ENCODE measurements at regions not wholly inside any gene's neighbourhood (a gene's known extent, or its start where the extent isn't known, plus 50 kb on each side); places are given as distances from the start of the nearest gene placed in this dataset.

- Histone ChIP-seq H3K79me2 (ENCODE audit: control insufficient read depth, insufficient read depth, low read length) (no peaks in the 10 kb centered on the region), H3K4me3 (no peak overlapping the region), H2AFZ (ENCODE audit: control insufficient read depth, low read depth, low read length) (no peak overlapping the region), H3K4me2 (ENCODE audit: control insufficient read depth, insufficient read depth) (no peak overlapping the region), H3K4me1 (ENCODE audit: control insufficient read depth, insufficient read depth, low read length) (no peaks in the 10 kb centered on the region), H3K27ac (ENCODE audit: control insufficient read depth, insufficient read depth) (no peak overlapping the region), H4K20me1 (ENCODE audit: control insufficient read depth, insufficient read depth) (no peaks in the 10 kb centered on the region), H3K36me3 (ENCODE audit: control insufficient read depth in 2 of 2, insufficient read depth in 2 of 2, low read length in 1 of 2) (no peaks in the 10 kb centered on the region), H3K27me3 (replicated peaks in 1 of 2; ENCODE audit: control insufficient read depth in 2 of 2, insufficient read depth in 2 of 2, low read length in 1 of 2) (no peaks in the 10 kb centered on the region), H3K9ac (ENCODE audit: control insufficient read depth, insufficient read depth, low read length) (no peak overlapping the region), H3K9me3 (replicated peaks; ENCODE audit: control insufficient read depth, insufficient read depth, low read length) (no peaks in the 10 kb centered on the region)
- intact Hi-C loops (cut with micrococcal nuclease; ENCODE audit: unreplicated experiment): no loop called here
- in situ Hi-C loops (cut with MboI): no loop called here
- ChIA-PET CTCF (interaction anchor here (1.1 kb wide), 1 partner anchor 127 kb away, joined by 3 read pairs; no protein-coding TSS in a partner anchor), SMC1A (ENCODE audit: uncharacterized antibody, unreplicated experiment) (interaction anchor here (1.4 kb wide), 2 partner anchors 29 to 65 kb away, joined by 4 read pairs; no protein-coding TSS in a partner anchor), RAD21 (ENCODE audit: unreplicated experiment) (interaction anchor here (0.9 kb wide), 1 partner anchor 24 kb away, joined by 3 read pairs; no protein-coding TSS in a partner anchor), POLR2A (interaction anchor here (0.7 kb wide), 1 partner anchor 330 kb away, joined by 6 read pairs; no protein-coding TSS in a partner anchor)
- ATAC-seq (no peak), DNase-seq (ENCODE audit: low read depth, low spot score) (no peak), FAIRE-seq (no peak)
- TF ChIP-seq SPI1 (IDR thresholded peaks at IDR 0.05; ENCODE audit: borderline replicate concordance, insufficient read depth, low read depth, low read length) (no peak), POLR2A (IDR thresholded peaks at IDR 0.05; ENCODE audit: low read depth, low read length) (no peak), CBFB (IDR thresholded peaks at IDR 0.05; ENCODE audit: low read depth) (no peak), JUND (IDR thresholded peaks at IDR 0.05; ENCODE audit: low read depth, low read length) (no peak)
- no TSS peak for BruUV-seq (replicated peaks)
- WGBS (ENCODE audit: insufficient coverage, insufficient replicate concordance, low lambda C conversion rate, missing lambda C conversion rate): 60% methylated on average over 2 of the region's 2 CpGs
These were observed 55.0 kb upstream of the TIPARP start for GRCh38 chr3:156619376-156619775.

DNA sequence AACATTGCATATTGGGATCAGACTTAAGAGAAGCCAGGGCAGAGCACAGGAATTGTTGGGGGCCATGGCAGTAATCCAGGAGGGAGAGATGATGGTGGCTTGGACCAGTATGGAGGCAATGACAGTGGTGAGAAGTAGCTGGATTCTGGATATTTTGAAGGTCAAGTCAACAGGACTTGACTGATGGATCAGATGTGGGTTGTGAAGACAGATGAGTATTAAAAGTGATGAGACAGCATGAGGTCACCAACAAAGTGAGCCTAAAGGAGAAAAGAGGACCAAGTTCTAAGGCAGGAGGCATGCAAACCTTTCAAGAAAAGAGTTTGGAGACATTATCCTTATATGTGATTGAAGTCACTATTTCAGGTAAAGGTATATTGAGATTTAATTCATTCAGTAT lies 56.6 kb upstream of the TIPARP start:
- no peak overlapping the region for H2AFZ ChIP-seq (ENCODE audit: control insufficient read depth, low read depth, low read length)
- no peak overlapping the region for H3K4me3 ChIP-seq
- no TSS peak for BruUV-seq (replicated peaks)
- ATAC-seq (no peak), FAIRE-seq (no peak), DNase-seq (ENCODE audit: low read depth, low spot score) (no peak)
- H3K79me2 ChIP-seq (ENCODE audit: control insufficient read depth, insufficient read depth, low read length): no peaks in the 10 kb centered on the region
- H3K27me3 ChIP-seq (replicated peaks in 1 of 2; ENCODE audit: control insufficient read depth in 2 of 2, insufficient read depth in 2 of 2, low read length in 1 of 2): no peaks in the 10 kb centered on the region
- H3K9ac ChIP-seq (ENCODE audit: control insufficient read depth, insufficient read depth, low read length): no peak overlapping the region
- SMC1A ChIA-PET (ENCODE audit: uncharacterized antibody, unreplicated experiment): interaction anchor here (1.1 to 1.3 kb wide), 2 partner anchors 41 to 56 kb away, joined by 3 read pairs; no protein-coding TSS in a partner anchor
- no peak overlapping the region for H3K4me2 ChIP-seq (ENCODE audit: control insufficient read depth, insufficient read depth)
- H3K4me1 ChIP-seq (ENCODE audit: control insufficient read depth, insufficient read depth, low read length): no peaks in the 10 kb centered on the region
- H3K36me3 ChIP-seq (ENCODE audit: control insufficient read depth in 2 of 2, insufficient read depth in 2 of 2, low read length in 1 of 2): no peaks in the 10 kb centered on the region; a peak in 1 of 4 replicates
- POLR2A ChIA-PET: no interaction called here
- H3K9me3 ChIP-seq (replicated peaks; ENCODE audit: control insufficient read depth, insufficient read depth, low read length): no peaks in the 10 kb centered on the region
- intact Hi-C loops (cut with micrococcal nuclease; ENCODE audit: unreplicated experiment) (no loop called here), in situ Hi-C loops (cut with MboI) (no loop called here)
- CTCF ChIA-PET: interaction anchor here (0.5 to 1.5 kb wide), 3 partner anchors 32 to 515 kb away, joined by 3 to 5 read pairs (median 4); no protein-coding TSS in a partner anchor
- no peak overlapping the region for H3K27ac ChIP-seq (ENCODE audit: control insufficient read depth, insufficient read depth)
- RAD21 ChIA-PET (ENCODE audit: unreplicated experiment): no interaction called here
- H4K20me1 ChIP-seq (ENCODE audit: control insufficient read depth, insufficient read depth): no peaks in the 10 kb centered on the region
- TF ChIP-seq, protein P1, sequence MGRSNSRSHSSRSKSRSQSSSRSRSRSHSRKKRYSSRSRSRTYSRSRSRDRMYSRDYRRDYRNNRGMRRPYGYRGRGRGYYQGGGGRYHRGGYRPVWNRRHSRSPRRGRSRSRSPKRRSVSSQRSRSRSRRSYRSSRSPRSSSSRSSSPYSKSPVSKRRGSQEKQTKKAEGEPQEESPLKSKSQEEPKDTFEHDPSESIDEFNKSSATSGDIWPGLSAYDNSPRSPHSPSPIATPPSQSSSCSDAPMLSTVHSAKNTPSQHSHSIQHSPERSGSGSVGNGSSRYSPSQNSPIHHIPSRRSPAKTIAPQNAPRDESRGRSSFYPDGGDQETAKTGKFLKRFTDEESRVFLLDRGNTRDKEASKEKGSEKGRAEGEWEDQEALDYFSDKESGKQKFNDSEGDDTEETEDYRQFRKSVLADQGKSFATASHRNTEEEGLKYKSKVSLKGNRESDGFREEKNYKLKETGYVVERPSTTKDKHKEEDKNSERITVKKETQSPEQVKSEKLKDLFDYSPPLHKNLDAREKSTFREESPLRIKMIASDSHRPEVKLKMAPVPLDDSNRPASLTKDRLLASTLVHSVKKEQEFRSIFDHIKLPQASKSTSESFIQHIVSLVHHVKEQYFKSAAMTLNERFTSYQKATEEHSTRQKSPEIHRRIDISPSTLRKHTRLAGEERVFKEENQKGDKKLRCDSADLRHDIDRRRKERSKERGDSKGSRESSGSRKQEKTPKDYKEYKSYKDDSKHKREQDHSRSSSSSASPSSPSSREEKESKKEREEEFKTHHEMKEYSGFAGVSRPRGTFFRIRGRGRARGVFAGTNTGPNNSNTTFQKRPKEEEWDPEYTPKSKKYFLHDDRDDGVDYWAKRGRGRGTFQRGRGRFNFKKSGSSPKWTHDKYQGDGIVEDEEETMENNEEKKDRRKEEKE (IDR thresholded peaks at IDR 0.05): no peak
- no peak for TF ChIP-seq ZNF217 (IDR thresholded peaks at IDR 0.05)
- no peak for TF ChIP-seq KDM1A (IDR thresholded peaks at IDR 0.05; ENCODE audit: borderline replicate concordance)
- no peak for TF ChIP-seq HDAC2 (IDR thresholded peaks at IDR 0.05)
- TF ChIP-seq FOXK2 (IDR thresholded peaks at IDR 0.05): no peak
- TF ChIP-seq BHLHE40 (IDR thresholded peaks at IDR 0.05; ENCODE audit: borderline replicate concordance in 1 of 2, low read depth in 2 of 2, low read length in 1 of 2): no peak
- TF ChIP-seq USF1 (IDR thresholded peaks at IDR 0.05; ENCODE audit: borderline replicate concordance, extremely low read length, insufficient read depth, low read depth, low read length): no peak
- no peak for TF ChIP-seq TCF3 (IDR thresholded peaks at IDR 0.05; ENCODE audit: borderline replicate concordance, insufficient read depth, low read depth, low read length)

Data from GM12878 (cell line).